CD14-positive monocyte (primary cell): ENCODE measurements at regions not wholly inside any gene's neighbourhood (a gene's known extent, or its start where the extent isn't known, plus 50 kb on each side); places are given as distances from the start of the nearest gene placed in this dataset.

Source experiments
- DNase-seq, 3 donors: peaks; one replicate each; pipeline ENCODE4 v3.0.0-alpha.2; 2011 to 2022
- H2AFZ ChIP-seq: 2 replicates; pipeline ENCODE4 v1.6.0; 2012; ENCODE audit warnings: mild to moderate bottlenecking, low read depth, low read length, inconsistent platforms; ENCODE audit not compliant: insufficient read depth, poor library complexity, severe bottlenecking
- H3K27ac ChIP-seq, 2 donors: 1 replicate in 1 of 2; 2 replicates in 1 of 2; pipeline ENCODE4 v1.5.1; 2012 to 2013; ENCODE audit warnings: low read length in 2 of 2, control low read depth in 1 of 2, inconsistent platforms in 1 of 2, low read depth in 1 of 2, mild to moderate bottlenecking in 1 of 2
- H3K27me3 ChIP-seq, 2 donors: one replicate each; pipeline versions ENCODE4 v1.6.0 to v1.6.1; 2011 to 2013; ENCODE audit warnings: low read length in 2 of 2; ENCODE audit not compliant: control insufficient read depth in 2 of 2, insufficient read depth in 2 of 2
- H3K36me3 ChIP-seq, 2 donors: replicated peaks in 1 of 2; 1 replicate in 1 of 2; 2 replicates in 1 of 2; pipeline versions ENCODE4 v1.5.1 to v1.6.1; 2012 to 2013; ENCODE audit warnings: low read length in 2 of 2, control low read depth in 1 of 2, inconsistent platforms in 1 of 2, mild to moderate bottlenecking in 1 of 2; ENCODE audit not compliant: insufficient read depth in 2 of 2, control insufficient read depth in 1 of 2
- H3K4me1 ChIP-seq, 2 donors: 1 replicate in 1 of 2; 2 replicates in 1 of 2; pipeline versions ENCODE4 v1.5.1 to v1.6.1; 2012 to 2013; ENCODE audit warnings: low read length in 2 of 2, control low read depth in 1 of 2, inconsistent platforms in 1 of 2, mild to moderate bottlenecking in 1 of 2, moderate library complexity in 1 of 2; ENCODE audit not compliant: insufficient read depth in 2 of 2, control insufficient read depth in 1 of 2
- H3K4me2 ChIP-seq: replicated peaks from 2 replicates; pipeline ENCODE3; 2012; ENCODE audit warnings: low read length, moderate library complexity, mild to moderate bottlenecking; ENCODE audit not compliant: poor library complexity, severe bottlenecking; ENCODE audit errors: extremely low read depth
- H3K4me3 ChIP-seq, 3 experiments: fragments of 200-600 bp in 1 of 3; sonication (generic) in 1 of 3; replicated peaks in 1 of 3; 1 replicate in 2 of 3; 2 replicates in 1 of 3; pipeline ENCODE4 v1.5.1; 2011 to 2013; ENCODE audit warnings: low read length in 3 of 3, mild to moderate bottlenecking in 3 of 3, control low read depth in 2 of 3, low read depth in 2 of 3, inconsistent platforms in 1 of 3, moderate library complexity in 1 of 3
- H3K79me2 ChIP-seq: 2 replicates; pipeline ENCODE4 v1.6.0; 2012; ENCODE audit warnings: mild to moderate bottlenecking, control low read depth, inconsistent platforms, low read length, moderate library complexity; ENCODE audit not compliant: insufficient read depth
- H3K9ac ChIP-seq: 2 replicates; pipeline ENCODE4 v1.6.0; 2017; ENCODE audit warnings: low read length, mild to moderate bottlenecking; ENCODE audit not compliant: insufficient read depth, poor library complexity, severe bottlenecking
- H3K9me3 ChIP-seq, 2 donors: replicated peaks in 1 of 2; 1 replicate in 1 of 2; 2 replicates in 1 of 2; pipeline versions ENCODE4 v1.5.1 to v1.6.1; 2012 to 2013; ENCODE audit warnings: low read length in 2 of 2, control low read depth in 1 of 2; ENCODE audit not compliant: control insufficient read depth in 1 of 2, insufficient read depth in 1 of 2
- H4K20me1 ChIP-seq: 2 replicates; pipeline ENCODE4 v1.6.0; 2012; ENCODE audit warnings: mild to moderate bottlenecking, low read length, control low read depth, moderate library complexity; ENCODE audit not compliant: insufficient read depth
- H3K27ac Mint-ChIP-seq, 7 donors: one replicate each; pipeline ENCODE4 v1.8.0; 2020; ENCODE audit warnings: mild to moderate bottlenecking in 7 of 7, mixed read lengths in 7 of 7, moderate library complexity in 6 of 7, inconsistent platforms in 2 of 7
- H3K27me3 Mint-ChIP-seq, 3 donors: one replicate each; pipeline ENCODE4 v1.8.0; 2021 to 2022; ENCODE audit warnings: low read depth in 3 of 3, mild to moderate bottlenecking in 3 of 3, mixed read lengths in 3 of 3, moderate library complexity in 3 of 3, inconsistent platforms in 1 of 3
- H3K36me3 Mint-ChIP-seq, 2 donors: one replicate each; pipeline ENCODE4 v1.8.0; 2020; ENCODE audit warnings: mixed read lengths in 2 of 2, inconsistent platforms in 1 of 2, mild to moderate bottlenecking in 1 of 2
- H3K4me1 Mint-ChIP-seq: one replicate; pipeline ENCODE4 v1.8.0; 2020; ENCODE audit warnings: mild to moderate bottlenecking, mixed read lengths
- H3K4me3 Mint-ChIP-seq, 2 donors: one replicate each; pipeline ENCODE4 v1.8.0; 2020; ENCODE audit warnings: mild to moderate bottlenecking in 2 of 2, mixed read lengths in 2 of 2, moderate library complexity in 1 of 2
- H3K9me3 Mint-ChIP-seq, 7 donors: one replicate each; pipeline ENCODE4 v1.8.0; 2020 to 2022; ENCODE audit warnings: mixed read lengths in 7 of 7, mild to moderate bottlenecking in 6 of 7, moderate library complexity in 6 of 7, inconsistent platforms in 2 of 7
- CTCF ChIP-seq: fragments of 200-600 bp; IDR thresholded peaks from one replicate; pipeline ENCODE4 v1.8.0; 2022; ENCODE audit warnings: antibody characterized with exemption, mild to moderate bottlenecking
- WGBS: methylation state at CpG from one replicate; pipeline ENCODE4 v1.1.5; 2013; ENCODE audit warnings: missing lambda C conversion rate; ENCODE audit not compliant: insufficient coverage; 5-methylcytosine and 5-hydroxymethylcytosine counted together
- intact Hi-C, 2 donors: fragments of 100-400 bp; cut with micrococcal nuclease; formaldehyde crosslinking; loops; one replicate each; pipeline versions ENCODE4 v1.15.0 to v1.15.1; 2023

- H3K27ac ChIP-seq = no peak overlapping the region
Measured at GRCh38 chr7:46989247-46989646, 592.7 kb downstream of the TNS3 start.

GRCh38 chr7:46982928-46983327 is 599.0 kb downstream of the TNS3 start:
- H4K20me1 ChIP-seq = no peaks in the 10 kb centered on the region
- no peak overlapping the region for H3K27ac ChIP-seq
- no peak overlapping the region for H3K9ac ChIP-seq
- no peaks in the 10 kb centered on the region for H3K4me1 Mint-ChIP-seq
- no peaks in the 10 kb centered on the region for H3K4me1 ChIP-seq
- no peak overlapping the region for H3K4me3 Mint-ChIP-seq
- H3K36me3 Mint-ChIP-seq = no peaks in the 10 kb centered on the region
- no peak overlapping the region for H3K4me2 ChIP-seq
- H3K9me3 Mint-ChIP-seq = peaks cover 0 to 5% (median 0%) of the 10 kb centered on the region in 7 donors
- no peaks in the 10 kb centered on the region for H3K36me3 ChIP-seq
- no peak overlapping the region for H2AFZ ChIP-seq
- H3K27ac Mint-ChIP-seq = no peak overlapping the region
- H3K27me3 Mint-ChIP-seq = peaks cover 0 to 1% (median 0%) of the 10 kb centered on the region in 3 donors
- no peaks in the 10 kb centered on the region for H3K27me3 ChIP-seq
- no peak overlapping the region for H3K4me3 ChIP-seq
- no peaks in the 10 kb centered on the region for H3K79me2 ChIP-seq
- H3K9me3 ChIP-seq = no peaks in the 10 kb centered on the region
- WGBS = 85% methylated on average over 4 of the region's 8 CpGs
- intact Hi-C loops = no loop called here
- no peak for DNase-seq
- no peak for TF ChIP-seq CTCF

More at GRCh38 chr7:46989247-46989646, 592.7 kb downstream of the TNS3 start:
- H3K36me3 Mint-ChIP-seq = no peaks in the 10 kb centered on the region
- Histone ChIP-seq H3K9me3 (no peaks in the 10 kb centered on the region), H3K4me2 (no peak overlapping the region), H4K20me1 (no peaks in the 10 kb centered on the region), H3K9ac (no peak overlapping the region), H3K36me3 (no peaks in the 10 kb centered on the region), H3K4me1 (no peaks in the 10 kb centered on the region), H3K79me2 (no peaks in the 10 kb centered on the region), H3K4me3 (no peak overlapping the region), H2AFZ (no peak overlapping the region), H3K27me3 (no peaks in the 10 kb centered on the region)
- peaks cover 0 to 4% (median 0%) of the 10 kb centered on the region in 7 donors for H3K9me3 Mint-ChIP-seq
- H3K4me1 Mint-ChIP-seq = no peaks in the 10 kb centered on the region
- DNase-seq = no peak
- no peak overlapping the region for H3K4me3 Mint-ChIP-seq
- no peak for TF ChIP-seq CTCF
- no peaks in the 10 kb centered on the region for H3K27me3 Mint-ChIP-seq
- intact Hi-C loops = no loop called here
- H3K27ac Mint-ChIP-seq = no peak overlapping the region
